GM23248 (cell line): ENCODE measurements at regions not wholly inside any gene's neighbourhood (a gene's known extent, or its start where the extent isn't known, plus 50 kb on each side); places are given as distances from the start of the nearest gene placed in this dataset.

Experiments
- EZH2 ChIP-seq: fragments of 200-600 bp; sonication (generic); IDR thresholded peaks from 2 replicates; pipeline ENCODE4 v1.6.1; 2018; ENCODE audit warnings: antibody characterized with exemption, mild to moderate bottlenecking; ENCODE audit not compliant: insufficient read depth, poor library complexity, severe bottlenecking
- EZH2phosphoT487 ChIP-seq: fragments of 200-600 bp; sonication (generic); IDR thresholded peaks from 2 replicates; pipeline ENCODE4 v1.6.1; 2018; ENCODE audit warnings: antibody characterized with exemption, moderate library complexity, mild to moderate bottlenecking, low read depth; ENCODE audit not compliant: insufficient read depth

GRCh38 chr12:5160827-5161226 is 117.1 kb downstream of the KCNA5 start:
- TF ChIP-seq EZH2 (no peak), EZH2phosphoT487 (no peak)
